Coronary artery (tissue), 2 donors: ENCODE measurements at regions not wholly inside any gene's neighbourhood (a gene's known extent, or its start where the extent isn't known, plus 50 kb on each side); places are given as distances from the start of the nearest gene placed in this dataset.

Source experiments
- DNase-seq: peaks from one replicate; pipeline ENCODE4 v3.0.0-alpha.2; 2017; ENCODE audit warnings: low spot score
- H3K27ac ChIP-seq, 2 donors: fragments of 200-600 bp; sonication (generic); one replicate each; pipeline ENCODE4 v1.5.1; 2016 to 2019
- H3K4me3 ChIP-seq: fragments of 200-600 bp; sonication (generic); 2 replicates; pipeline ENCODE4 v1.5.1; 2016; ENCODE audit warnings: mild to moderate bottlenecking, moderate library complexity
- TF ChIP-seq, protein P1 (sequence below): fragments of 200-600 bp; sonication (generic); IDR thresholded peaks from one replicate; pipeline ENCODE4 v1.5.1; 2019; ENCODE audit warnings: antibody characterized with exemption

DNA sequence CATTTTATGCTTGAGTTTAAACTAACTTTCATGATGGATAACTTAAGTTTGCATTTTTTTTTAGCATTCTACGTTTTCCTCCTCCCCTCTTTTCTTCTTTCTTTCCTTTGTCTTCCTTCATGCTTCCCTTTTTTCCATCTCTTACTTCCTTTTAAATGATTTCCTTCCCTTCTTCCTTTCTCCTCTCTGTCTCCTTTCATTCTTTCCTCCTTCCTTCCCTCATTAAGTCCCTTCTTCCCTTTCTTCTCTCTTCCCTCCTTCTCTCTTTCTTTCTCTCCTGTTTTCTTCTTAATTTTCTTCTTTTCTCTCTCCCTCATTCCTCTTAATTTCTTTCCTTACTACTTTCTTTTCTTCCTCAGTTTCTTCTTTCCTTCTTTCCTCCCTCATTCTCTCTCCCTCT is 376.0 kb downstream of the LRIG3 start:
- no peak overlapping the region for H3K27ac ChIP-seq
- TF ChIP-seq, protein P1, sequence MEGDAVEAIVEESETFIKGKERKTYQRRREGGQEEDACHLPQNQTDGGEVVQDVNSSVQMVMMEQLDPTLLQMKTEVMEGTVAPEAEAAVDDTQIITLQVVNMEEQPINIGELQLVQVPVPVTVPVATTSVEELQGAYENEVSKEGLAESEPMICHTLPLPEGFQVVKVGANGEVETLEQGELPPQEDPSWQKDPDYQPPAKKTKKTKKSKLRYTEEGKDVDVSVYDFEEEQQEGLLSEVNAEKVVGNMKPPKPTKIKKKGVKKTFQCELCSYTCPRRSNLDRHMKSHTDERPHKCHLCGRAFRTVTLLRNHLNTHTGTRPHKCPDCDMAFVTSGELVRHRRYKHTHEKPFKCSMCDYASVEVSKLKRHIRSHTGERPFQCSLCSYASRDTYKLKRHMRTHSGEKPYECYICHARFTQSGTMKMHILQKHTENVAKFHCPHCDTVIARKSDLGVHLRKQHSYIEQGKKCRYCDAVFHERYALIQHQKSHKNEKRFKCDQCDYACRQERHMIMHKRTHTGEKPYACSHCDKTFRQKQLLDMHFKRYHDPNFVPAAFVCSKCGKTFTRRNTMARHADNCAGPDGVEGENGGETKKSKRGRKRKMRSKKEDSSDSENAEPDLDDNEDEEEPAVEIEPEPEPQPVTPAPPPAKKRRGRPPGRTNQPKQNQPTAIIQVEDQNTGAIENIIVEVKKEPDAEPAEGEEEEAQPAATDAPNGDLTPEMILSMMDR, result no peak
- H3K4me3 ChIP-seq, result no peak overlapping the region
- DNase-seq, result no peak

DNA sequence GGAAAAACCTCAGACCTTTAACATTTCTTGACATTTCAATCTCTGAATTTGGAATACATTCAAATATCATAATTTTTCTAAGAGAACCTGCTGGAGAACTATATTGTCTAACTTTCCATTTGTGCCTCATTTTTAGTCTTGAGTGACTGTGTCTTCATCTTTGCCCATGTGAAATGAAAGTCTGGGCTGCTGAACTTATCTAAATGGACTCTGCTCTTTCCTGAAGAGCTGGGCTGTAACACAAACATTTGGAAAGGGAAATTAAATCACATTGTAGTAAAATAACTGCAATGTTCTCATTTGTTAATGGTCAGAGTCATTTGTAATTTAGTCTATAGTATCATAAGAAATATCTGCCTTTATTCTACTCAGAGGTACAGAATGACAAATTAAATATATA is 373.1 kb downstream of the LRIG3 start:
- DNase-seq, result no peak

DNA sequence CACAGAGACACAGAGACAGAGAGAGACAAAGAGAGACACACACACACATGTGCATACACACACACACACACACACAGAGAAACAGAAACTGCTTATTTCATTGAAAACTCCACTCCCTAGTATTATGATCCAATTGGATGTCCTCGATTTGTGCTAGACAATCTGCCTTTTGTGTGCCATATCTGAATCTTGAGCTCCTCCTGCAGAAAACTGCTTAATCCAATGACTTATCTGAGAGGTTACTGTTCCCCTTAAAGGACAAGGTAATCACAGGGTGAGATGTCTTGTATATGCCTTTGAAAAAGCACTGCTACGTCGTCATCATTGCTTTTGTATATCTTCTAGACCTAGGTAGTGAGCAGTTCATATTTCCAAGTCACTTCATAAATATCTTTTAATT is 371.5 kb downstream of the LRIG3 start:
- Histone ChIP-seq H3K27ac (no peak overlapping the region), H3K4me3 (no peak overlapping the region)
- DNase-seq, result no peak
- TF ChIP-seq, protein P1, result no peak

More for the DNA sequence above, 373.1 kb downstream of the LRIG3 start:
- Histone ChIP-seq H3K27ac (no peak overlapping the region), H3K4me3 (no peak overlapping the region)
- TF ChIP-seq, protein P1, result no peak

DNA sequence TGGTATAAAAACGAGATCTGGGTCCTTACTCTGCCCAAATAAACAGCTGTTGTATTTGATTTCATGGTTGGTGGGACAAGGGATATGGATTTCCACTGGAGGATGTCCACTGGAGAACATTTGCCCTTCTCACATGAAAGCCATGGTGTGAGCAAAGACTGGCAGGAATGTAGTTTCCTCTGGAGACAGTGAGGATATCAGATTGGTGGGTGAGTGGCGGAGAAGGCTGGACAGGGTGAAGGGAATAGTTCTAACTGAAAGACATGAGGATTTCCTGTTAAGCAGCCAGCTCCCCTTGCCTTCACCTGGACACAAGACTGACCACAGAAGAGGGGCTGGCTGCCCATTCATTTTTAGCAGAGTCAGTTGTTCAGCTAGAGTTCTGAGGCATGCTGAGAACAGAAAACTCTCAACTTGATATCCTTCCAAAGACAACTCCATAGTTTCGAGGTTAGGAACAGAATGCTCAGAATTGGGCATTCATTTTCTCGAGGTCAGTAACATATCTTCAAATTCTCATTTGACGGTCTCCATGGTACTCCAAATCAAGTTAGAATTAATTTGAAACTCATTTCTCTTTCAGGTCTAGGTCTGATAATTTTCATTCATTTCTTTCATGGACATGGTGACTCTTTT is 365.7 kb downstream of the LRIG3 start:
- Histone ChIP-seq H3K4me3 (no peak overlapping the region), H3K27ac (peak overlapping the region in 1 of 2 donors; percentile 44)
- TF ChIP-seq, protein P1, result no peak
- no peak for DNase-seq

DNA sequence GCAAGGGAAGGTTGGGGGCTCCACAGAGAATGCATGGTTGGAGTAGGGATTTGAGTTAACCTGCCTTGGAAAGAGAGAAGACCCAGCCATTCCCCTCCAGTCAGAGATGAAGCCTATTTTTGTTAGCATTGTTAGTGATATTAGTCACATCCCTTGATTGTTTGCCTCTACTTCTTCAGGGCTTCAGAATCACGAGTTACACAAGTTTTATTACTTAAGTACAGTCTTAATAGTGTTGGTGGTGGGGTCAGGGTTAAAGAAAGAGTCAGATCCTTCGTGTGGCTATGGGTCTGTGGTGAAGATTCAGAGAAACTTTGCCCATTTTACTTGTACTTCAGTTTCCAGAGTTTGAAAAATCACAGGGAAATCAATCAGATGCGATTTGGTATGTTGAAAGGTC is 363.1 kb downstream of the LRIG3 start:
- no peak for DNase-seq
- TF ChIP-seq, protein P1, result no peak
- H3K27ac ChIP-seq, result peak overlapping the region in 1 of 2 donors; percentile 4
- H3K4me3 ChIP-seq, result no peak overlapping the region

DNA sequence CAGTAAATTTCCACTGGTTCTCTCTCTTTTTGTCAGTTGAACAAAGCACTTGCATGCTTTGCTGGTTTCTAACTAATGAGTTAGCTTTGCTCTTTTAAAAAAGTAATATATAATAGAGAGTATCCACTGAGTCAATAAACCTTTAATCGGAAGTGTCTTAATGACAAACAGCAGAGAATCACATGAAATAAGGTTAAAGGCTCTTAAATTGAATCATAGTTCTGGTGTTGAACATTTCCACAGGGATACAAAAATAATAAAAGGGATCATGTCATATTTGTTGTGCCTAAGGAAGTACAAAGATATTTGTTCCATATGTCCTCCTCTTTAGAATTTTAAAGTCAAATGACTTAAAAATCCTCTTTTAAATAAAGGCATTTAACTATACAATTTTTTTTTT is 362.6 kb downstream of the LRIG3 start:
- DNase-seq, result no peak
- Histone ChIP-seq H3K4me3 (no peak overlapping the region), H3K27ac (peak overlapping the region in 1 of 2 donors; percentile 4)
- TF ChIP-seq, protein P1, result no peak

DNA sequence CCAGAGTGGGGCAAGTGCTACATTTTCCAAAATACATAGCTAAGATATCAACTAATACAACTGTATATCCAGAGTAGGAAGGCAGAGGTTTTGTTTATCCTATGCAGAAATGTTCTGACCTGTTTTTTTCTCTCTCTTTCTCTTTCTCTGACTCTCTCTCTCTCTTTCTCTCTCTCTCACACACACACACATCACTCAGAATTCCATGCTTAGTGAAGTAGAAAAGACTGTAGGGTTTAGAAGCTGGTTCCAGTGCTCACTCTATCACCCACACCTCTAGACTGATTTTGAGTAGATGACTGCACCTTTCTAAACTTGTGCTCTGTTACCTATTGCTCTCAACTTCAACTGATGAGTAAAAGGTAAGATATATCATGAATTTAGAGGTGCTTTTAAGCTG is 356.7 kb downstream of the LRIG3 start:
- TF ChIP-seq, protein P1, result no peak
- DNase-seq, result no peak

More for the DNA sequence above, 356.7 kb downstream of the LRIG3 start:
- H3K4me3 ChIP-seq, result no peak overlapping the region
- H3K27ac ChIP-seq, result peak overlapping the region in 1 of 2 donors; percentile 8
